Activated CD4-positive, alpha-beta T cell treated with anti-CD3 and anti-CD28 coated beads, Interleukin-2, amount 50 U/mL, for 16 hours (primary cell): ENCODE measurements at regions not wholly inside any gene's neighbourhood (a gene's known extent, or its start where the extent isn't known, plus 50 kb on each side); places are given as distances from the start of the nearest gene placed in this dataset.
A peak's percentile ranks its signal among the peaks of the same experiment; 100 is the strongest.

ENCODE experiments used
- DNase-seq: peaks from one replicate; pipeline ENCODE4 v3.0.0-alpha.2; 2020

GRCh38 chr20:6831461-6831860, 64.0 kb downstream of the BMP2 start:
- no peak for DNase-seq

DNA sequence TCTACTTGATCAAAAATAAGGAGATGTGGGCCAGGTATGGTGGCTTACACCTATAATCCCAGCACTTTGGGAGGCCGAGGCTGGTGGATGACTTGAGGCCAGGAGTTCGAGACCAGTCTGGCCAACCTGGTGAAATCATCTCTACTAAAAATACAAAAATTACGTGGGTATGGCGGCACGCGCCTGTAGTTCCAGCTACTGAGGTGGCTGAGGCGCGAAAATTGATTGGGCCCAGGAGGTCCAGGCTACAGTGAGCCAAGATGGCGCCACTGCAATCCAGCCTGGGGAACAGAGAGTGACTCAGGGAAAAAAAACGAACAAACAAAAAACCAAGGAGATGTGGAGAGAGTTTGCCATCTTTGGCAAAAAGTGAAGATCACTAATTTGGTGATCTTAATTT, 65.3 kb downstream of the BMP2 start:
- no peak for DNase-seq

GRCh38 chr20:6835609-6836008, 68.1 kb downstream of the BMP2 start:
- DNase-seq = no peak

DNA sequence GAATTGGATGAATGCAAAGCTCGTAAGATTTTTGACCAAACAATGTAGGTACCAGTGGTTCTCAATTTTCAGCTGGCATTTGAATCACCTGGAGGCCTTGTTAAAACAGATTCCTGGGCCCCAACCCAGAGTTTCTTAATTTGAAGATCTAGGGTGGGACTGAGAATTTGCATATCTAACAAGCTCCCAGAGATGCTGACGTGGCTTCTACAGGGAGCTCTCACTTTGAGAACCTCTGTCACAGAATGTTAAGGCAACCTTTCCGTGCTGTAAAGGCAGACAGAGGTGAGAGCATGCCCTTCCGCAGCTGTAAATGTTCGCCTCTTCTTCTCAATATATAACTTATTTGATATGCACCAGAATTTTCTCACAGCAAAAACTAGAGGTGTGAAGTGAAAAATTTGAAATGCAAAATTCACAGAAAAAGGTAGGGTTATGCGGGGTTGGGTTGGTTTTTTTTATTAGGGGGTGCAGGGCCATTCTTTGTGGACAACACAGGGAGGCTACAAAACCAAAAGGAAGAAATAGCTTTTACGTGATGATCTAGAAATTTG, 69.4 kb downstream of the BMP2 start:
- no peak for DNase-seq

DNA sequence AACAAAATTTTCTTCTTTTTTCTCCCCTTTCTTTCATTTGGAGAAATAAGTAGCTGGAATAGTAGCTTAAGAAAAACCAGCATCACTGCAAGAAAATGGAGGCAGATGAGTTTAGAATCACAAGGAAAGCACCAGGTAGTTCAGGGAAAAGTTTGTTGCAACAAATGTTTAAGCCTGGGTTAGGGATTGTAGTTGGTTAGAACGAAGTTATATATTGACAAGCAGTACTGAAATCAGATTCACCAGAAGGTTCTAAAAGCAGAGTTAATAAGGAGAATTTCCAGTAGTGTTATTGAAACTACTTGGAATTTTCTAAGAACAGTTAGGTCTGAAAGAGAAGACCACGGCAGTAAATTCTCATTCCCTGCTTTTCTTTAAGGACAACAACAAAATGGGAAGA, 70.2 kb downstream of the BMP2 start:
- DNase-seq = no peak

- DNase-seq = peak; percentile 28
These were observed 70.8 kb downstream of the BMP2 start for GRCh38 chr20:6838181-6838826.

GRCh38 chr20:6841128-6841527, 73.6 kb downstream of the BMP2 start:
- no peak for DNase-seq

GRCh38 chr20:6845141-6845540, 77.7 kb downstream of the BMP2 start:
- DNase-seq = no peak

DNA sequence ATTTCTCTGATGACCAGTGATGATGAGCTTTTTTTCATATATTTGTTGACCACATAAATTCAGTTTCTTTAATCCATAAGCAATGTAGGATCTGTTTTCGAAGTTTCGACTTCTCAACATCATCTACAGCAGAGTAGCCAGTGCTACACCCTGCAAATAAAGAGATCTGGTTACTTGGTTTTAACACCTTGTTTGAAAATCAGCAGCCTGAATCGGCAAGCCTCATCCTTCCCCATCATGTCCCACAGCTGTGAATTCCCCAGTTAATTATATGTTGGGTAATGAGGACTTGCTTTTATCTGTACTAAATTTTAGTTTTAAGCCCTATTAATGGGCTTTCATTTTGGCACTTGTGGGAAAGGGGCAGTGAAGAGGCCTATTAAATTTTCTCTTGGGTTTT, 80.6 kb downstream of the BMP2 start:
- DNase-seq = no peak

DNA sequence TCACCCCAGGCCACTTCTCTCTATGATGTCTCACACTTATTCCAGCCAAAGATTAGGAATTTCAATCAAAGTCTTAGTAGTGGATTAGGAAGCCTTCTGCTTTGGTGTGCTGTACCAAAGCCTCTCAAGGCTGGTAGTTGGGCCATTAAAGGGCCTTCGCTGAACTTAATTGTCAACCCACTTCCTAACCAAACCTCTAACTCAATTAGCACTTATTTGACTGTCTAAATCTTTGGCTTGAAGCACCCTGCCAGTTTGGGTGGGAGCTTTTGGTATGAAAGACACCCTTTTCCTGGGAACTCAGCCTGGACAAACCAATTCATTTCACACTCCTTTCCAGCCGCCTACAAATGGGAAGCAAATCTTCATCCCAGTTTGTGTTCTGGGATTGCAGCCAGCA, 81.5 kb downstream of the BMP2 start:
- DNase-seq = no peak

DNA sequence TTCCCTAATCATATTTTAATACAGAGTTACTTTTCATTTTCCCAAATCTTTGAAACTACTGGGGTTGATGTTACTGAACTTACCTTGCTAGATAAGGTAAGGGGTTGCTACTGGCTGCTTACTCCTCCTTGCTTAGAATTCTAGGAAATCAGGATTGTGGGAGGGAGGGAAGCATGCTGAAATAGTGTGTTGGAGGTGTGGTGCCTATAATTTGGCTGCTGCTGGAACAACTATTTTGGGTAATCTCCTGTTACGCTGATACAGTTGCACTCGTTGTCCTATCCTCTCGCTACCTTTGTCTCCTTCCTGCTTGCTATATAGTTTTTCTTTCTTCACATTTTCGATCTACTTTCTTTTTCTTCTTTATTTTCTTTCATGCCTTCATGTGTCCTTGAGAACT, 83.7 kb downstream of the BMP2 start:
- DNase-seq = no peak

- DNase-seq = no peak
These were observed 85.0 kb downstream of the BMP2 start for GRCh38 chr20:6852478-6852877.

DNA sequence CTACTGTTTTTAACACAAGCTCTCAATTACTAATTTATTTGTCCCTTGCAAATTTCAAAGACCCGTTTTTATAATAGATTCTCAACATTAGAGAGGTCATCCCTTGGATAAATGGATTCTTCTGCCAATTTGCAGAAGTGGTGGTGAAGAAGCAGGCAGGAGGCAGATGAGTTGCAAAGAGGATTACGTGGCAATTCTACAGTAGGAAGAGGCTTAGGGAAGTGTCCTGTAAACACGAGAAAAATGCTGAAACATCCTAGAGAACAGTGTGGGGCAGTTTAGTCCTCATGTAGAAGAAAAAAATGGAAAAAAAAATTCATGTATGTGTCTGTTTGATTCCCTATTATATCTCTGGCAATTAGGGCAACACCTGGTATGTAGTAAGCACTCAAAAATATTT, 87.6 kb downstream of the BMP2 start:
- DNase-seq = no peak

DNA sequence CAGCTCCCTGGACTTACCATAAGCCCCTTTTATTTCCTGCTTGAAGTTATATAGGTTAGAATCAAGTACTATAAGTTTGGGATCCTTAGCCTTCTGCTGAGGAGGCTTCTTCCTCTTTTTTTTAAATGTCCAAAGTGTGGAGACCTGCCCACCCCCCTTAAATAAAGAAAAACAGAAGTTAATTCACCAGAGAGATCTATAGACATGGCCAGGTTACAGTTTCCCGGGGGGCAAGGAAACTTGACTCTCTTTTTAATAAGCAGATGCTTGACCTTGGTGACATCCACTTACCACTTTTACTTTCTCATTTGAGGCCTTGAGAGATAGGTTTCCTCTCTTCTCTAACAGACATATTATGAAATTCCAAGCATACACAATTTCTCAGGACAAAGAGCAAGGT, 88.3 kb downstream of the BMP2 start:
- DNase-seq = no peak

- DNase-seq = no peak
These were observed 90.4 kb downstream of the BMP2 start for GRCh38 chr20:6857927-6858326.

DNA sequence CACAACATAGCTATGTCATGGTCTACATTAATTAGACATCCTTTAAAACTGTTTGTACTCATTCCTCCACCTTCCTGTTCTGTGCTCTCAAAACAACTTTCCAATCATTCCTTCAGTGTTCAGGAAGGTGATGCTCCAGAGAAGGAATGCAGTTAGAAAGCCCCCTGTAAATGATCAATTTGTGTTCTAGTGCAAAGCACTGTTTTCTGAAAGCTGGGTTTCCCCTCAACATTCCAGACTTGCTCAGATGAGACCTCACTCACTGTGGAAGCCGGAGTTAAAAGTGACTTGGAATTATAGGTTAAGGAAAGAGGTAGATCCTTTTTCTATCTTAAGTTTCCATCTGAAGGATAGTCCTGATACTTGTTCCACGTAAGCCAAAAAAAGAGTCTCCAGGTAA, 95.9 kb downstream of the BMP2 start:
- DNase-seq = no peak

DNA sequence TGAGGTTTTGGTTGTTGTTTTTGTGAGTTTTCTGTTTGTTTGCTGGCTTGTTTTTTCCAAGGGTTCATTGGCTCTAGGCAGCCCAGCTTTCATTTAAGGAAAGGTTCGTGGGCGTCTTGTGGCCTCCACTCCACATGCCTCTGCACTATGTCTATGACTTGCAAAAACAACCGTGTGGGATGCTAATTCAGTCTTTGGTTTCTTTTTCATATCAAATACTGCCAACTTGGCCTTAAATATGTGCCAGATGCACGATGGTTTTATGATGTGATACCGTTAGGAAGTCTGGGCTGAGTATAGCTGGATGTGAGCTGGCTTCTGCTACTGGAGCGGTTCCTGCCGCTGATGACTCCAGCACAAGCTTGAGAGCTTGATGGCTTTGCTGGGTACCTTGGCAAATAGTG, 96.3 kb downstream of the BMP2 start:
- no peak for DNase-seq

DNA sequence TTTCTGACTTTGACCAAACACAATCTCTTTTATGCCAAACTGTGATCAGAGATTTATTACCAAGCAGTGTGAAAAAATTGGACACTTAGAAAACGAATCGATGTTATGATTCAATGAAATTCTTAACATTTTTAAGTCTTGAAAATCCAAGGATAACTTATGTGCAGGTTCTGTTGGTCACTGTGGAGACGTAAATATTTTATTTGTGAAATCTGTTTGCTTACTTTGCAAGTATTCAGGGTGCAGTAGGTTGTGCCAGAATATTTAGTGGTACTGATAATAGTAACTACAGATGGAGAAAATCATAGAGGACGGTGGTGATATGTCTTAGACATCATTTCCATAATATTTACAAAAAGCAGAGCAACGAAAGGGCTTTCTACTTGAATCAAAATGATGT, 97.3 kb downstream of the BMP2 start:
- no peak for DNase-seq

GRCh38 chr20:6866741-6867140, 99.3 kb downstream of the BMP2 start:
- no peak for DNase-seq

- no peak for DNase-seq
These were observed 101.4 kb downstream of the BMP2 start for GRCh38 chr20:6868861-6869260.

- no peak for DNase-seq
These were observed 103.1 kb downstream of the BMP2 start for GRCh38 chr20:6870559-6870958.

GRCh38 chr20:6877633-6878032, 110.1 kb downstream of the BMP2 start:
- DNase-seq = no peak

- no peak for DNase-seq
These were observed 115.2 kb downstream of the BMP2 start for GRCh38 chr20:6882561-6883291.

- no peak for DNase-seq
These were observed 116.6 kb downstream of the BMP2 start for GRCh38 chr20:6884114-6884513.
